Uterus (tissue), 2 donors: ENCODE measurements at regions not wholly inside any gene's neighbourhood (a gene's known extent, or its start where the extent isn't known, plus 50 kb on each side); places are given as distances from the start of the nearest gene placed in this dataset.

ENCODE experiments used
- CTCF ChIP-seq, 4 experiments: fragments of 200-600 bp in 2 of 4; fragments of 450-650 bp in 2 of 4; sonication (generic) in 2 of 4; IDR thresholded peaks; one replicate each; pipeline ENCODE4 v1.5.1; 2016 to 2019; ENCODE audit warnings: antibody characterized with exemption in 4 of 4, mild to moderate bottlenecking in 2 of 4, moderate library complexity in 1 of 4
- POLR2A ChIP-seq, 2 donors: fragments of 450-650 bp; IDR thresholded peaks; one replicate each; pipeline ENCODE4 v1.6.1; 2016; ENCODE audit warnings: antibody characterized with exemption in 2 of 2, mild to moderate bottlenecking in 1 of 2, moderate library complexity in 1 of 2

GRCh38 chr2:64401529-64401880 is 52.5 kb upstream of the LGALSL start:
- TF ChIP-seq CTCF (IDR thresholded peaks at IDR 0.05) (no peak), POLR2A (IDR thresholded peaks at IDR 0.05) (no peak)
